ENCODE measurements at regions not wholly inside any gene's neighbourhood (a gene's known extent, or its start where the extent isn't known, plus 50 kb on each side); places are given as distances from the start of the nearest gene placed in this dataset.
"Not testable (repeated sequence)": the region's sequence is repeated elsewhere in the genome, so short reads cannot be mapped to it uniquely, and the experiment has no call there.

DNA sequence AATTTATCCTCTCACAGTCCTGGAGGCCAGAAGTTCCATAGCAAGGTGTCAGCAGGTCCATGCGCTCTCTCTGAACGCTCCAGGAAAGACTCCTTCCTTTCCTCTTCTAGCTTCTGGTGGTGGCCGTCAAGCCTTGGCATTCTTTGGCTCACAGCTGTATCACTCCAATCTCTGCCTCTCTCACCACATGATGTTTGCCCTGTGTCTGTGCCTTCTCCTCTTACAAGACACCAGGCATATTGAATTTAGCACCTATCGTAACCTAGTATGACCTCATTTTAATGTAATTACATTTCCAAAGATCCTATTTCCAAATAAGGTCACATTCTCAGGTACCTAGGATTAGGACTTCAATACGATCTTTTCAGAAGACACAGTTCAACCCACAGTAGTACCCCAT lies 428.5 kb downstream of the CD83 start:
- no peak for DNase-seq

DNA sequence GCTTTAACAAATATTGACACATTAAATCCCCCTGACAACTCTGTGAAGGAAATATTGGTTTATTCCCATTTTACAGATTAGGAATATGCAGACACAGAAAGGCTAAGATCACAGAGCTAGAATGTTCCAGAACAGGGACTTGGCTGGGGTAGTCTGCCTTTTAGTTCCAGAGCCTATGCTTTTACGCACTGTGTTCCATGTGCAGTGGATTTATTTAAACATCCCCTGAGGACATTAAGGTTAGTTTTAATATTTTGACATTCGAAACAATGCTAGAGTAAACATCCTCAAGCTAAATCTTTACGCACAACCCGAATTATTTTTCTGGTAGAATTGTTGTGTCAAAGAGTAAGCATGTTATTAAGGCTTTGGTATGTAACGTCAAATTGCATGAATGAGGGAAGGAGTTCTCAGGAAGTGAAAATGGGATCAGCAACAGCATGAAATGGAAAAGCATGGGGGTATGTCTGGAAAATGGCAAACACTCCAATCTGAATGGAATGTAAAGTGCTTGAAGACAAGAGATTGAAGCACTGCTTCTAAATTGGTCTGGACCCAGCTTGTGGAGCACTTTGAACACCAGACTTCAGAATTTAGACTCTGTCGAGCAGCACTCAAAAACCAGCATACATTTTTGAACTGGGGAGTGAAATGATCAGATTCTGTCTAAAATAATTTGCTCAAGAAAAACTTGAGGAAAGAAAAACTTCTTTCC lies 429.9 kb downstream of the CD83 start:
- no peak for DNase-seq

DNA sequence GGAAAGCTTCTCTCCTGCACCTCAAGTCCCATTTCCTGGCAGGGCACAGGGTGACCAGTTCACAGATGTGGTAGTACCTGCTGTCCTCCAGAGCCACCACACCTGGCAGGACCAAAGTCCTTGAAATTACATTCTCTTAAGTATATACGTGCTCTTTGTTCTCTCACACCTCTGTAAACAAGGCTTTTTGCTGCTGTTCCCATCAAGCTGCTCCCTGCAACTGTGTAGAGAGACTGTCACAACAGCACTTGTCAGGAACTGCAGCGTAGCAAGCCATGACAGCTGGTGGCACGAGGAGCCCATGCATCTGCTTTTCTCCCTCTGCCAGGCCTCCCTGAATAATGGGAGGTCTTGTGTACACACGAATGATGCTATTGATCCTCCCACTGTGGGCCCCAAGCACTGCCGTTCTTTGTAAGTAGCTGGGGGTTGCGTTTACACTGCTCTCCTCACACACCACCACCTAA lies 431.8 kb downstream of the CD83 start:
- no peak for DNase-seq

DNA sequence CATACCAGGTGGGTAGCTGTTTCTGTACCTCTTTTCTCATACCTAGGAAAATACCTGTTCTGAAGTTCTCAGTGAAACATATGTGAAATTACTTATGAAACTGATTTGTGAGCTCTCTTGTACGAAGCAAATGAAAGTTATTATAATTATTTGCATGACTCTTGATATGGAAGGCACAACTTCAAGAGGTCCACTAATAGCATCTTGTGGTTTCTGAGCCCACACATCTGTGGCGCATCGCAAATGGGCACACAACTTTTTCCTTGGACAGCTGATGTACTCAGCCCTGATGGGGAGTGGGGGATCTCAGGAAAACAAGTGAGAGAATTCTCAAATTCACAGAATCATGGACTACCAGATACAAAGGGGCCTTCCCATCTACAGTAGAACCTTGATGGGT lies 432.3 kb downstream of the CD83 start:
- DNase-seq: no peak

DNA sequence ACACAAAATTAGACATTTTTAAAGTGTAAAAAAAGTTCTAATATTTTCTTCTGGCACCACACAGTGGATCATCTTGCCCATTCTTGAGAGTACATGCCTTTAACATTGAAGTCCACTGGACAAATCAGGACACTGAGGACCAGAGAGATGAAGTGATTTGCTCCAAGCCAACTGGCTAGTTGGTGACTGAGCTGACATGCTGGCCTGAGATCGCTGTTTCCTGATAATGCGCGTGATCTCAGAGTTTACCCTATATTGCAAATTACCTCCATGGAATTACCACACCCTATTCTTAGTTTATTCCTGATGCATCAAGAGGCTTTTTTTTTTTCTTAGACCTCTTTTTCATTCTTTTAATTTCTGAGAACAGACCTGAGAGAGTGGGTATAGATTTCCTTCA lies 432.8 kb downstream of the CD83 start:
- no peak for DNase-seq

DNA sequence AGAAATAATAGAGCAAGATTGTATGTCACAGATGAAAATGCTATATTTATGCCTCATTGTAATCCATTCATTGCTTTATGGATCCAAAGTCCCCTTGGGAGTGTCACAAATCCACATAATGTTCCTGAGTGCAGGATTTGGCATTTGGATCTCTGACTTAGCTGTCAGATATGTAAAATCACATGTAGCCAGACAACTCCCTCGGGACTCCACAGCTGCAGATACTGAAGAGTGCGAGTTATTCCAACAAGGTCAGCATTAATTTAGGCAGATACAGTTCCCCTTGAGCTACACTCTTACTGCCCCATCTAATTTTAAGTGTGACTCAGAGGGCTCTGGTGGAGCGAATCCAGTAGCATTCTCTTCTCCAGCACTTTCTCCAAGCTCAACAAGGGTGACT lies 433.2 kb downstream of the CD83 start:
- DNase-seq: no peak

DNA sequence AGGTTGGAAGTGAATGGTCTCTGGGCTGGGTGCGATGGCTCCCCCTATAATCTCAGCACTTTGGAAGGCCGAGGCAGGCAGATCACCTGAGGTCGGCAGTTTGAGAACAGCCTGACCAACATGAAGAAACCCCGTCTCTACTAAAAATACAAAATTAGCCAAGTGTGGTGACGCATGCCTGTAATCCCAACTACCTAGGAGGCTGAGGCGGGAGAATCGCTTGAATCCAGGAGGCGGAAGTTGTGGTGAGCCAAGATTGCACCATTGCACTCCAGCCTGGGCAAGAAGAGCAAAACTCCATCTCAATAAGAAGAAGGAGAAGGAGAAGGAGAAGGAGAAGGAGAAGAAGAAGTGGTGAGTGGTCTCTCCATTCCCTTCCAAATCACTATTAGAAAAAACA lies 434.0 kb downstream of the CD83 start:
- not testable (repeated sequence) for DNase-seq

DNA sequence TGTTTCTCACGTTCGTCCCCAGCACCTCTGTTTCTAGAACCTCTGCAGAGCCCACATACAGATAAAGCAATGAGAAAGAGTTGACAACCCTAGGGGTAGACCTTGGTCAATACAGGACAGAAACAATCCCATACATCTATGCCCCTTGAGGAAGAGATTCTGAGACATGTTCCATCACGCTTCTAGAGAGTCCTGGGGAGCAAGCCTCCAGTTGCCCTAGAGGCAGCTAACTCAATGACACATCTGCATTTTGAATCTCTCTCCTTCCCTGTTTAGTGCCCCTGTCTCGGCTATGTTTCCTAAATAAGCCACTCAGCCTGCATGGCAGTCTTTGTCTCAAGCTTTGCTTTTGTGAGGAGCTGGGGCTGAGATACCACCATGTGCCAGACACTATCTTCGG lies 435.3 kb downstream of the CD83 start:
- no peak for DNase-seq

DNA sequence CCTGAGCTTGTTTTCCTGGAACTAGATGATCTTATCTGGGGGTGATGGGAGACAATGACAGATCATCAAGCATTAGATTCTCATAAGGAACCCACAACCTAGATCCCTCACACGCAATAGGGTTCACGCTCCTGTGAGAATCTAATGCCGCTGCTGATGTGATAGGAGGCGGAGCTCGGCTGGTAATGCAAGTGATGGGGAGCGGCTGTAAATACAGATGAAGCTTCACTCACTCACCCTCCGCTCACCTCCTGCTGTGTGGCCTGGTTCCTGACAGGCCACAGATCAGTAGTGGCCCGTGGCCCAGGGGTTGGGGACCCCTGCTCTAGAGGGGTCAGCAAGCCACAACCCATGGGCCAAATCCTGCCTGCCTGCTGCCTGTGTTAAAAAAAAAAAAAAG lies 435.9 kb downstream of the CD83 start:
- DNase-seq: no peak

DNA sequence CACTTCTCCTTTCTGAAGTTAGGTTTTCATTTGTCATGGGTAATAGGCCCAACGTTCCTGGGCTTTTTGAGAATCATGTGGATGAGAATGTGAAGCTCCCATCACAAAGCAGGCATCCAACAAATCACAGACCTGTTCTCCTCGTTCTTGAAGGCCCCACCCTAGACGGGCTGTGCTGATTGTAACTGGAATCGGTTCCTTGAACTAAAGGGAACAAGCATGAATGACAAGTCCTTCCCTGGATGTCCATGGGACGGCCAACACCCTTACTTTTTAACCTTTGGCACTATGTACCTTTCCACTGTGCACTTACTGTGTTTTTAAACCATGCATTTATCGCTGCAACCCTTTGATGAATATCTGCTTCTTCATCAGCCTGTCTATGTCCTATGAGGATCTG lies 438.2 kb downstream of the CD83 start:
- DNase-seq: no peak

DNA sequence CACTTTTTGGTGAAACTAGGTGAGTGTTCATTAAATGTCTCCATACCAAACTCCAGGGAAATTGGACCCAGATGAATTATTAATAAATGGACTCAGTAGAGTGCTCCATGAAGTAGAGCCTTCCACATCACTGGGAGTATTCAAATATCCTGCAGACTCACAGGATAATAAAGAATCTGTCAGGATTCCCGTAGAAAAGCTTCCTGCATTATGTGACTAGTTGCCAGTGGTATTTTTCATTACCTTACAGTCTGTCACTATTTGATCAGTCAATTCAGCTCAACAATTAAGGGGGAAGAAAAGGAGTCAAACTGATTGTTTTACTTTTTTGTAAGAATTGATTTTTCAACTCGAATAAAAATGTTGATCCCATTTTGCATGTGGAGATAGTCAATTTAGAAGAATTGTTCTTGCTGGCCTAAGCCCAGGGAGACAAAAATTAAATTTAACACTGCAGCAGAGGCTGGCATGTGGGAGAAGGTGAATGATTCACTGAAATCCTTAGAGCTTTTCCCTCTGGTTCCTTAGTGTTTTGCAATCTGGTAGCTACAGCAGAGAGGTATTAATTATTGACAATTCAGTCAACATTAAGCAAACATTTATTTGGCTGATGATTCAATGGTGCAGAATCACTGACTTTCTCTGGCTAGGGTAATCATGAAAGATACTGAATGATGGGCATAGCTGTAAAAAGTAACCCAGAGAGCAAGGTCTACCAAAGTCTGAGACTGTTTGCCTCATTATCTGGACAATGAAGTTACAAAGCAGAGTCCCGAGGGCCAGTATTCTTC lies 442.4 kb downstream of the CD83 start:
- no peak for DNase-seq

DNA sequence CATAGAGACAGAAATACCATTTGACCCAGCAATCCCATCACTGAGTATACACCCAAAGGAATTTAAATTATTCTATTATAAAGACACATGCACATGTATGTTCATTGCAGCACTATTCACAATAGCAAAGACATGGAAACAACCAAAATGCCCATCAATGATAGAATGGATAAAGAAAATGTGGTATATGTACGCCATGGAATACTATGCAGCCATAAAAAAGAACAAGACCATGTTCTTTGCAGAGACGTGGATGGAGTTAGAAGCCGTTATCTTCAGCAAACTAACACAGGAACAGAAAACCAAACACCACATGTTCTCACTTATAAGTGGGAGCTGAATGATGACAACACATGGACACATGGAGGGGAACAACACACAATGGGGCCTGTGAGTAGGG lies 444.0 kb downstream of the CD83 start:
- not testable (repeated sequence) for DNase-seq

DNA sequence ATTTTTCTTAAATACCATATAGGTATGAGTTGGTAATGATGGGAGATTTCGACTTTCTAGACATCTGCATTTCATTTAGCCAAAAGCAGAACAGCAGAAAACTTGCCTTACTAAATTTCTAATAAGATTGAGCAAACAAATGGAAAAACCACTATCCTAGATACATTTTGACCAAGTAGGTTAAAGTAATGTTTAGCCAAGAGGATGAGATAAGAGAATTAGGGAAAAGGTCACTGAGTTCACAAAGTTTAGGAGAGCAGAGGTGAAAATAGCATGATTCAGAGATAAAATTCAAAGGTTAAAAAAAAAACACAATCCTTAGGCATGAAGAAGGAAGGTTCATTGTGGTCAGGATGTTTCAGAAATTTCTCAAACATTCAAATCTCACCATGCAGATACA lies 450.3 kb downstream of the CD83 start:
- DNase-seq: no peak

DNA sequence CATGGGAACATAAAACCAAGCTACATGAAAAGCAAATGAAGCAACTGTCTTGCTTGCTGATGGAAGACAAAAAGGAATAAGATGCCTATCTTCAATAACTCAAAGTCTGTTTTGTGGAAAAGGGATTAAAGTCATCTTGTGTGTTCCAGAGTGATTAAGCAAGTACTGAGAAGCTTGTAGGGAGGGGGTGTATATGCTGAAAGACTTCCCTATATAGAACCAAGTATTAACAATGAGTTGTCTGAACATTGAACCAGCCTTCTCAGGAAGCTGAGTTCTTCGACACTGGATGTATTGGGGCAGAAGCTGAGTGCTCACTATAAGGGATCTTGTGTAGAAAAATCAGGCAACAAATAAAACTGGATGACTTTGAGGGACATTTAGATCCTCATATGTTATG lies 451.8 kb downstream of the CD83 start:
- DNase-seq: no peak

DNA sequence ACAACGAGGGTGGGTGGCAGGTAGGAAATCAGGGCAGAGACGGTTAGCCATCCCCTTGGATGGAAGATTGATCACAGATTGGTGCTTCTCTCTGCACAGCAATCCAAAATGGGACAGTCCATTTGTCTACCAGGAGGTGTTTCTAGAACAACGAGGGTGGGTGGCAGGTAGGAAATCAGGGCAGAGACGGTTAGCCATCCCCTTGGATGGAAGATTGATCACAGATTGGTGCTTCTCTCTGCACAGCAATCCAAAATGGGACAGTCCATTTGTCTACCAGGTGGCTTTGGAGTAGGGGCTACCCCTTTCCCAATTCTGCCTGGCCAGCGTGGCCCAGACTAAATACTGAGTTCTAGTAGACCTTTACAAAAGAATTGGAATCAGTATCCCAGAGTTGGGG lies 452.3 kb downstream of the CD83 start:
- DNase-seq: not testable (repeated sequence)

DNA sequence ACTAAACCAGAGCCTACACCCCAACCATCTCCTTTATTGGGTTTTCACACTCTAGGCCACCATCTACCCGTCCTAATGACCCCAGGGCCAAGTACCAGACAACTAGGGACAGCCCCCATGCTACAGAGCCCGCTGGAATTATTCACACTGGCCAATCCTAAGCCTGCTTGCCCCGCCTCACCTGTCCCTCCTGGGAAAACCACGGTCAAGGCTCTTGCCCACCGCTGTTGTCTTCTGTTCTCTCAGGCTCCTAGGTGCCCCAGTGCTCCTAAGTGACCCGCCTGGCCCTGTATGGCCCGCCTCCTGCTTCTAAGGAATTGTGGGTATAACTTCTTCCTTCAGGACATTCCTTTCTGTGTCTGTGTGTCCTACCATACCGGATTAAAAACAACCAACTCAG lies 453.4 kb downstream of the CD83 start:
- DNase-seq: no peak

DNA sequence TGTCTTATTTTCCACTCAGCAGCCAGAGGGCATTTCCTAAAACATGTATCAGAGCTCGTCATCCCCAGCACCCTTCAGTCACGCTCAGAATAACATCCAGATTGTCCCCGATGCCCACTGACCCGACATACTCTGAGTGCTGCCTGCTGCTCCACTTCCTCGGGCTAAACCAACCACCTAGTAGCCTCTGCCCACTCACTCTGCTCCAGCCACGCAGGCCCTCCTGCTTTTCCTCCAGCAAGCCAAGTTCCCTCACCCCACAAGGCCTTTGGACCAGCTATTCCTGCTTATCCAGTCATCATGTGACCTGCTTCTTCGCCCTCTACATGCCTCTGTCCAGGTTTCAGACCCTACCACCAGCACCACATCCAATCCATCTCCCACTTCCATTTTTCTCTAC lies 454.2 kb downstream of the CD83 start:
- no peak for DNase-seq

DNA sequence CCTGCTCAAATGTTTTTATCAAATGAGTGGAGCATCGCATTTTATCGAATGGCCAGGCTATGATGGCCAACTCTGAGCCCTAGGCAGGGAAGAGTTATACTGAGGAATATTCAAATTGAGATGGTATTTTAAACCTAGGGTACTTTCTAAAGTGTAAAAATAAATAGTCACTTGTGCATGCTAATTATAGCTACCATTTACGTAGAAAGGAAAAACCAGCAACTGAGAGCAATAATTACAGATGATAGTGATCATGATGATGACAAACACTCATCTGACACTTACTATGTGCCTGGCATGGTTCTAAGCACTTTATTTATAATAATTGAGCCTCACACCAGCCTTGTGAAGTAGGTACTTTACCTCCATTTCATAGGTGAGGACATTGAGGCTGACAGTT lies 455.7 kb downstream of the CD83 start:
- no peak for DNase-seq

DNA sequence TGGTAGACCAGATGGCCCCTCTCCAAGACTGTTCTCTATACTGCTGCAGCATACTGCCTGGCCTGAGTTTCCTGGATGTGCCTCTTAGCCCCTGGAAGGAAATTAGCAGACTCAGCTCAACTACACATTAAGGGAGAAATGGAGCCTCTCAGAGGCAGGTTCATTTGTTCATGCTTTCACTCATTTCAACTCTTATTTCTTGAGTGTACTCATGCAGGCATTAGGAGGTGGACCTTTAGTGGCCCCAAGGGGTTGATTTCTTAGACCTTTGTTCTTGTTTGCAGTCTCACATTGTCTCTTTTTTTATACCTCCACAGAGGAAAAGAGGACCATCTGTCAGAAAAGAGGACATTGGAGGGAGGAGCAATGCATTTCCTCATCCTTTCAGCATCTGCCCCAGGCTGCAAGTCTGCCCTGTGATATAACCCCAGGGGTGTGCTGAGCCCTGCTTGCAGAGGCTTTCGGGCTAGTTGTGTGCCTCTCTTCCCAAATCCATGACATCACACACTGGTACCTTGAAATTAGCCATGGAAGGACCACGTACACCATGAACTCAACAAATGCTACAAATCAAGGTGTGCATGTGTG lies 456.2 kb downstream of the CD83 start:
- DNase-seq: no peak

DNA sequence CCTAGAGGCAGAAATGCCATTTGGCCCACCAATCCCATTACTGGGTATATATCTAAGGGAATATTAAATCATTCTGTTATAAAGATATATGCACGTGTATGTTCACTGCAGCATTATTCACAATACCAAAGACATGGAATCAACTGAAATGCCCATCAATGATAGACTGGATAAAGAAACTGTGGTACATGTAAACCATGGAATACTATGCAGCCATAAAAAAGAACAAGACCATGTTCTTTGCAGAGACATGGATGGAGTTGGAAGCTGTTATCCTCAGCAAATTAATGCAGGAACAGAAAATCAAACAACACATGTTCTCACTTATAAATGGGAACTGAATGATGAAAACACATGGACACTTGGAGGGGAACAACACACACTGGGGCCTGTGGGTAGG lies 458.4 kb downstream of the CD83 start:
- no peak for DNase-seq

DNA sequence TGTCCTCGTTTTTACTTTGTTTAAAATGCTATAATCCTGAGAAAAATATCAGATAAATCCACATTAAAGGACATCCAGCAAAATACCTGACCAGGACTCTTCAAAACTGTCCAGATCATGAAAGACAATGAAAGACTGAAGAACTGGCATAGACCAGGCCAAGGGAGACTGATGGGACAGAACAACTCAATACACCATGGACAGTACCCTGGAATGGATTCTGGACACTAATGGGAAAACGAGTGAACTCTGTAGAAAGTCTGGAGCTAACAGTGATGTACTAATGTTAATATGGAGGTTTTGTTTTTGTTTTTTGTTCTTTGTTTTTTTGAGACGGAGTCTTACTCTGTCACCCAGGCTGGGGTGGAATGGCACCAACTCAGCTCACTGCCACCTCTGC lies 461.4 kb downstream of the CD83 start:
- DNase-seq: no peak

DNA sequence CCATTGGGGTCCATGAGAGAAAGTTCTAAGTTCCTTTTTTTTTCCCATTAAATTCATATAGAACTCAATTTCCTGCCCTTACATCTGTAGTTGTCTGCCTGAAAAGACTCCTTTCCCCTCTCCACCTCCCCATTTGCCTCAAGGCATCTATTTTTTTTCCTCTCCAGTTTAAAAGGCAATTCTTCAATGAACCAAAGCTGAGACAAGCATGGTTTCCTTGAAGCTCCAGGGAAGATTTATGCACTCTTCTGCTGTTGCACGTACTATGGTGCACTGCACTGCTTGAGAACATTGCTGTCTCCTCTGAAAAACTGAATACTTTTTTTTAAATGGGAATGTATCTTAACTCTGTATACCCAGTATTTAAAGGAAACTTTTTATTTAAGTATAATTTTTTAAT lies 465.2 kb downstream of the CD83 start:
- no peak for DNase-seq

DNA sequence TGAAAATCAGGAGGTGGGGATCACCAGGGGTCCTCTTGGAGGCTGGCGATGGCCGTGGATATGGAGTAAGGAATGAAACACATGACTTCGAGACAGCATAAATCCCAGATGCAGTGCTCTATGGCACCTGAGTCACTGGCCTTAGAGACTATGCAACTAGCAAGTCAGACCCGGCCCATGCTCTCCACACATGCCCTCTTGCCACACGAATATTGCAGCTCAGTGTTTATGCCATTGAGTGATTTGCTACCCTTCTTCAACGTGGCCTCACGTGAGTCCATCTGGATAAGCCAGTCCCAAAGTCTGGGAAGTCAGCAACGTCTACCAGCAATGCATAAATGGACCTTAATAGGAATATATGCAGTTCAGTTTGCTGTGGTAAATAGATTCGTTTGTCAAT lies 466.3 kb downstream of the CD83 start:
- no peak for DNase-seq

DNA sequence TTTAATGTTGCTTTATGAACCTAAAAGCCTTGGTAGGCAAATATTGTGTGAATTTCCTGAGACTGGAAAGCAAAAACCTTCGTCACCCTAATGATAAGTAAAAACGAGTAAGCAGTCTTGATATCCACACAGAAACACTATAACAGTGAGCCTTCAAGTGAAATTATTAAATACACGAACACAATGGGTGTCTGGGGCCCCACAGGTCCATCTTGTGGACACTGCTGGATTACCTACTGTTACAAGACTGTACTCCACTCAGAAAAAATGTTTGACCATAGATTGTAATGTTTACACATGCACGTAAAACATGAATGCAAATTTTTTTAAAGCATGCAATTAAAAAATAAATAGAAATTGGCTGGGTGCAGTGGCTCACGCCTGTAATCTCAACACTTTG lies 466.9 kb downstream of the CD83 start:
- DNase-seq: no peak

Data from NCI-H2107 (cell line).